ENCODE measurements at regions not wholly inside any gene's neighbourhood (a gene's known extent, or its start where the extent isn't known, plus 50 kb on each side); places are given as distances from the start of the nearest gene placed in this dataset.

DNA sequence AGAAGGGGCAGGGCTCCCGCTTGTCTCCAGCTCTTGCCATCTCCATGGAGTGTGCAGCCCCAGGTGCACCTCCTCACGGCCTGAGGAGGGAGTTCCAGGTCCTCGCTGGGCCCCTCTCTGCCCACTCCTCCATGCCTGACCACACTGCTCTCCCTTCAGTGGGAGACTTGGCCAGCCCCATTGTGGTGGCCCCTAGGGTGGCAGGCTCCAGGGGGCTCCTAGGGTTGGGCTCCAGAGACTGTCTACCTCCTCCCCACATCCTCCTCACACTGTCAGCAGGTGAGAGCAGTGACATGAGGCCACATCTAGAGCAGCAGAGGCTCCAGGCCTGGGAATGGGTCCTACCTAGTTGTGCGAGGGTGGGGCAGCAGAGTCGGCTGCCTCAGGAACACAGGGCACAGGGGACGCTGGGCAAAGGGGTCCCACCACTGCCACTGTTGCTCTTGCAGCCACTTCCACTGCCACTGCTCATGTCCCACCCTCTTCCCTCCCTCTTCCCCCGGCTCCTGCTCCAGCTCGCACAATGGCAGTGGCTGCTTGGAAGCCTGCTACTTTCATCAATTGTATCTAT lies 514.8 kb downstream of the MRPL39 start:
- no peaks in the 10 kb centered on the region for H3K27me3 ChIP-seq (replicated peaks; ENCODE audit: insufficient read depth, low read length)
- H4K20me1 ChIP-seq (ENCODE audit: insufficient read depth, low read length), result no peaks in the 10 kb centered on the region
- no peaks in the 10 kb centered on the region for H3K4me1 ChIP-seq (ENCODE audit: low read length)
- no peaks in the 10 kb centered on the region for H3F3A ChIP-seq (ENCODE audit: insufficient read depth, low read length)
- no peak overlapping the region for H3K4me2 ChIP-seq (ENCODE audit: low read depth, low read length)
- no peaks in the 10 kb centered on the region for H3K9me2 ChIP-seq (replicated peaks; ENCODE audit: insufficient read depth, low read length)
- no peaks in the 10 kb centered on the region for H3K79me2 ChIP-seq (ENCODE audit: low read length)
- H3K27ac ChIP-seq (ENCODE audit: low read length), result no peak overlapping the region
- no peak overlapping the region for H2AFZ ChIP-seq (ENCODE audit: low read length)
- H3K36me3 ChIP-seq (replicated peaks; ENCODE audit: insufficient read depth, low read length), result no peaks in the 10 kb centered on the region
- no peak overlapping the region for H3K4me3 ChIP-seq (ENCODE audit: low read length)
- TF ChIP-seq EZH2 (optimal IDR thresholded peaks at IDR 0.05; ENCODE audit: low read depth, low read length), result no peak
- TF ChIP-seq, protein P1, sequence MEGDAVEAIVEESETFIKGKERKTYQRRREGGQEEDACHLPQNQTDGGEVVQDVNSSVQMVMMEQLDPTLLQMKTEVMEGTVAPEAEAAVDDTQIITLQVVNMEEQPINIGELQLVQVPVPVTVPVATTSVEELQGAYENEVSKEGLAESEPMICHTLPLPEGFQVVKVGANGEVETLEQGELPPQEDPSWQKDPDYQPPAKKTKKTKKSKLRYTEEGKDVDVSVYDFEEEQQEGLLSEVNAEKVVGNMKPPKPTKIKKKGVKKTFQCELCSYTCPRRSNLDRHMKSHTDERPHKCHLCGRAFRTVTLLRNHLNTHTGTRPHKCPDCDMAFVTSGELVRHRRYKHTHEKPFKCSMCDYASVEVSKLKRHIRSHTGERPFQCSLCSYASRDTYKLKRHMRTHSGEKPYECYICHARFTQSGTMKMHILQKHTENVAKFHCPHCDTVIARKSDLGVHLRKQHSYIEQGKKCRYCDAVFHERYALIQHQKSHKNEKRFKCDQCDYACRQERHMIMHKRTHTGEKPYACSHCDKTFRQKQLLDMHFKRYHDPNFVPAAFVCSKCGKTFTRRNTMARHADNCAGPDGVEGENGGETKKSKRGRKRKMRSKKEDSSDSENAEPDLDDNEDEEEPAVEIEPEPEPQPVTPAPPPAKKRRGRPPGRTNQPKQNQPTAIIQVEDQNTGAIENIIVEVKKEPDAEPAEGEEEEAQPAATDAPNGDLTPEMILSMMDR (IDR thresholded peaks at IDR 0.05; ENCODE audit: low read length), result no peak
- no peak for TF ChIP-seq EZH2phosphoT487 (IDR thresholded peaks at IDR 0.05; ENCODE audit: low read length)
- no peak for DNase-seq
- no peaks in the 10 kb centered on the region for H3K9me3 ChIP-seq (replicated peaks; ENCODE audit: insufficient read depth, low read length)
- H3K9ac ChIP-seq (ENCODE audit: low read length), result no peak overlapping the region

DNA sequence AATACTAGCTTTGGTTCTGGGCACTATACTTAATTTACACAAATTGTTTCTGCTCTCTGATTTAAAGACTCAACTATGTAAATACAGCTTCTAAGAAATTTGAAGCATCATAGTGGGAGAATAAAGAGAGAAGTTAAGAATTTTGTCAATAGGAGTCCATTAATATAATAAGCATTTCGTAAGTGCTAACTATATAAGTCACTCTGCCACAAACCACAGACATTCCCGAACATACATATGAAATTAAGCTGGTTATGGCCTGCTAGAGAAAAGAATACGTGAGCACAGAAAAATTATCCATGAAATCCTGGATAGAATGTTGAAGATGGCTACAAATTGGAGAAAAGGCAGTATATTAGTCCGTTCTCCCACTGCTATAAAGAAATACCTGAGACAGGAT lies 526.2 kb downstream of the MRPL39 start:
- Histone ChIP-seq H3K9me3 (replicated peaks; ENCODE audit: insufficient read depth, low read length) (no peaks in the 10 kb centered on the region), H3K36me3 (replicated peaks; ENCODE audit: insufficient read depth, low read length) (no peaks in the 10 kb centered on the region), H3F3A (ENCODE audit: insufficient read depth, low read length) (no peaks in the 10 kb centered on the region), H4K20me1 (ENCODE audit: insufficient read depth, low read length) (no peaks in the 10 kb centered on the region), H3K9ac (ENCODE audit: low read length) (no peak overlapping the region), H3K27me3 (replicated peaks; ENCODE audit: insufficient read depth, low read length) (no peaks in the 10 kb centered on the region), H3K27ac (ENCODE audit: low read length) (no peak overlapping the region), H3K4me3 (ENCODE audit: low read length) (no peak overlapping the region), H2AFZ (ENCODE audit: low read length) (no peak overlapping the region), H3K4me2 (ENCODE audit: low read depth, low read length) (no peak overlapping the region), H3K9me2 (replicated peaks; ENCODE audit: insufficient read depth, low read length) (no peaks in the 10 kb centered on the region), H3K79me2 (ENCODE audit: low read length) (no peaks in the 10 kb centered on the region), H3K4me1 (ENCODE audit: low read length) (no peaks in the 10 kb centered on the region)
- DNase-seq, result no peak
- TF ChIP-seq, protein P1 (IDR thresholded peaks at IDR 0.05; ENCODE audit: low read length), result no peak
- TF ChIP-seq EZH2phosphoT487 (IDR thresholded peaks at IDR 0.05; ENCODE audit: low read length) (no peak), EZH2 (optimal IDR thresholded peaks at IDR 0.05; ENCODE audit: low read depth, low read length) (no peak)

DNA sequence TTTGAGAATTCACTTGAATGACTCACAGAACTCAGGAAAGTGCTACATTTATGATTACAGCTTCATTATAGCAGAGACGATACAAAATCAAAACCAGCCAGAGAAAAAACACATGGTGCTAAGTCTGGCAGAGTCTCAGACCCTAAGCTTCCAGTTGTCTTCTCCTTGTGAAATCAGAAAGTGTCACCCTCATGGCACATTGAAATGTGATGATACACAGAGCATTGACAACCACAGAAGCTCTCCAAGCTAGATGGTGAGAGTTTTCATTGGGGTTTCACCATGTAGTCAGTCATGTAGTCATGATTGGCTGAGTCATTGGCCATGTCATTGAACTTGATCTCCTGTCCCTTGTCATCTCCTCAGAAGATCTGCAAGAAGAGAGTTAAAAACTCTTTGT lies 526.6 kb downstream of the MRPL39 start:
- H3K4me2 ChIP-seq (ENCODE audit: low read depth, low read length), result no peak overlapping the region
- TF ChIP-seq EZH2phosphoT487 (IDR thresholded peaks at IDR 0.05; ENCODE audit: low read length) (no peak), EZH2 (optimal IDR thresholded peaks at IDR 0.05; ENCODE audit: low read depth, low read length) (no peak)
- TF ChIP-seq, protein P1 (IDR thresholded peaks at IDR 0.05; ENCODE audit: low read length), result no peak

More for the DNA sequence above, 526.6 kb downstream of the MRPL39 start:
- Histone ChIP-seq H3K4me3 (ENCODE audit: low read length) (no peak overlapping the region), H3K27ac (ENCODE audit: low read length) (no peak overlapping the region), H3K27me3 (replicated peaks; ENCODE audit: insufficient read depth, low read length) (no peaks in the 10 kb centered on the region), H3K79me2 (ENCODE audit: low read length) (no peaks in the 10 kb centered on the region), H3K9ac (ENCODE audit: low read length) (no peak overlapping the region), H4K20me1 (ENCODE audit: insufficient read depth, low read length) (no peaks in the 10 kb centered on the region), H3F3A (ENCODE audit: insufficient read depth, low read length) (no peaks in the 10 kb centered on the region), H3K9me2 (replicated peaks; ENCODE audit: insufficient read depth, low read length) (no peaks in the 10 kb centered on the region), H2AFZ (ENCODE audit: low read length) (no peak overlapping the region), H3K36me3 (replicated peaks; ENCODE audit: insufficient read depth, low read length) (no peaks in the 10 kb centered on the region), H3K4me1 (ENCODE audit: low read length) (no peaks in the 10 kb centered on the region), H3K9me3 (replicated peaks; ENCODE audit: insufficient read depth, low read length) (no peaks in the 10 kb centered on the region)
- DNase-seq, result no peak
